OCI-LY3 (cell line): ENCODE measurements at regions not wholly inside any gene's neighbourhood (a gene's known extent, or its start where the extent isn't known, plus 50 kb on each side); places are given as distances from the start of the nearest gene placed in this dataset.

Experiments used
- CTCF ChIP-seq: fragments of 200-600, 300-600 bp; sonication (generic); IDR thresholded peaks from 2 replicates; pipeline ENCODE4 v1.5.1; 2014; ENCODE audit warnings: antibody characterized with exemption, low read length, low read depth
- EZH2phosphoT487 ChIP-seq: fragments of 200-600 bp; shearing (Covaris generic); IDR thresholded peaks from 2 replicates; pipeline ENCODE4 v1.6.1; 2018; ENCODE audit warnings: antibody characterized with exemption, mixed run types, low read depth

GRCh38 chr4:111639876-111640275 is 505.4 kb upstream of the FAM241A start:
- TF ChIP-seq EZH2phosphoT487 (no peak), CTCF (no peak)
